SK-N-SH (cell line): ENCODE measurements at regions not wholly inside any gene's neighbourhood (a gene's known extent, or its start where the extent isn't known, plus 50 kb on each side); places are given as distances from the start of the nearest gene placed in this dataset.
A peak's percentile ranks its signal among the peaks of the same experiment; 100 is the strongest.

Experiments
- CTCF ChIA-PET: fragments of 300-600, 350-600 bp; formaldehyde crosslinking; extraction: SDS; loops from one replicate; lab custom pipeline; 2021; lab: Yijun Ruan, JAX
- POLR2A ChIA-PET: fragments of 350-600 bp; sonication (Branson Sonifier 250); formaldehyde crosslinking; extraction: SDS; loops from one replicate; lab custom pipeline; 2020; ENCODE audit warnings: antibody characterized with exemption, inconsistent platforms; lab: Yijun Ruan, JAX
- DNase-seq: peaks from one replicate; pipeline ENCODE4 v3.0.0; 2012
- H2AFZ ChIP-seq: fragments of 200-600 bp; sonication (generic); 2 replicates; pipeline ENCODE4 v1.8.1; 2016; ENCODE audit warnings: antibody characterized with exemption, mild to moderate bottlenecking, low read depth
- H3F3A ChIP-seq: fragments of 200-600 bp; sonication (generic); replicated peaks from 2 replicates; pipeline ENCODE3; 2016; ENCODE audit warnings: antibody characterized with exemption, mild to moderate bottlenecking; ENCODE audit not compliant: insufficient read depth
- H3K27ac ChIP-seq, 2 experiments: fragments of 200-500 bp in 1 of 2; fragments of 200-600 bp in 1 of 2; sonication (Bioruptor generic) in 1 of 2; sonication (generic), shearing (Covaris generic) in 1 of 2; 2 replicates each; pipeline versions ENCODE4 v1.5.1 to v1.6.1; 2014 to 2016; ENCODE audit warnings: low read depth in 2 of 2, inconsistent platforms in 1 of 2, low read length in 1 of 2, mild to moderate bottlenecking in 1 of 2, mixed read lengths in 1 of 2
- H3K27me3 ChIP-seq: fragments of 200-600 bp; sonication (generic), shearing (Covaris generic); 2 replicates; pipeline ENCODE4 v1.6.1; 2016; ENCODE audit warnings: mixed run types; ENCODE audit not compliant: insufficient read depth
- H3K36me3 ChIP-seq, 2 experiments: fragments of 200-500 bp in 1 of 2; fragments of 200-600 bp in 1 of 2; sonication (Bioruptor generic) in 1 of 2; sonication (generic) in 1 of 2; replicated peaks in 1 of 2; 2 replicates each; pipeline versions ENCODE3 to v1.5.1; 2014 to 2016; ENCODE audit warnings: low read length in 1 of 2, mild to moderate bottlenecking in 1 of 2; ENCODE audit not compliant: insufficient read depth in 2 of 2, control insufficient read depth in 1 of 2
- H3K4me1 ChIP-seq, 2 experiments: fragments of 200-500 bp in 1 of 2; fragments of 200-600 bp in 1 of 2; sonication (Bioruptor generic) in 1 of 2; sonication (generic), shearing (Covaris generic) in 1 of 2; 2 replicates each; pipeline versions ENCODE4 v1.5.1 to v1.6.1; 2014 to 2016; ENCODE audit warnings: low read depth in 1 of 2, low read length in 1 of 2, mixed run types in 1 of 2; ENCODE audit not compliant: insufficient read depth in 2 of 2, control insufficient read depth in 1 of 2
- H3K4me2 ChIP-seq: fragments of 200-600 bp; sonication (generic), shearing (Covaris generic); 2 replicates; pipeline ENCODE4 v1.6.1; 2017; ENCODE audit warnings: mixed run types
- H3K4me3 ChIP-seq, 2 experiments: fragments of 200-500 bp in 1 of 2; fragments of 200-600 bp in 1 of 2; sonication (Bioruptor generic) in 1 of 2; sonication (generic), shearing (Covaris generic) in 1 of 2; 2 replicates each; pipeline versions ENCODE4 v1.5.1 to v1.8.1; 2014 to 2016; ENCODE audit warnings: low read depth in 2 of 2, inconsistent platforms in 1 of 2, low read length in 1 of 2, mild to moderate bottlenecking in 1 of 2, mixed read lengths in 1 of 2, moderate library complexity in 1 of 2
- H3K79me2 ChIP-seq: fragments of 200-600 bp; sonication (generic); 2 replicates; pipeline ENCODE4 v1.8.1; 2017; ENCODE audit warnings: mild to moderate bottlenecking; ENCODE audit not compliant: insufficient read depth
- H3K9ac ChIP-seq: fragments of 200-600 bp; sonication (generic); 2 replicates; pipeline ENCODE4 v1.6.1; 2017; ENCODE audit warnings: mixed run types
- H3K9me2 ChIP-seq: fragments of 200-600 bp; sonication (generic); 2 replicates; pipeline ENCODE4 v1.6.1; 2017; ENCODE audit warnings: mixed run types
- H3K9me3 ChIP-seq: fragments of 200-600 bp; sonication (generic); 2 replicates; pipeline ENCODE4 v1.6.1; 2017; ENCODE audit warnings: mixed run types, mild to moderate bottlenecking, moderate library complexity
- H4K20me1 ChIP-seq: fragments of 200-600 bp; sonication (generic); 2 replicates; pipeline ENCODE4 v1.6.1; 2017; ENCODE audit warnings: mild to moderate bottlenecking, mixed run types; ENCODE audit not compliant: insufficient read depth
- CHD2 ChIP-seq: fragments of 150-350 bp; IDR thresholded peaks from 2 replicates; pipeline ENCODE4 v1.6.1; 2018; ENCODE audit warnings: low read length; ENCODE audit not compliant: partially characterized antibody
- ELF1 ChIP-seq: IDR thresholded peaks from 2 replicates; pipeline ENCODE4 v1.4.0; 2012
- EP300 ChIP-seq, 2 experiments: IDR thresholded peaks; 2 replicates each; pipeline versions ENCODE4 v1.4.0 to v1.6.1; 2012; ENCODE audit warnings: borderline replicate concordance in 1 of 2, low read depth in 1 of 2, low read length in 1 of 2
- FOSL2 ChIP-seq: IDR thresholded peaks from 2 replicates; pipeline ENCODE4 v1.4.0; 2012; ENCODE audit warnings: low read depth, mild to moderate bottlenecking, moderate library complexity, borderline replicate concordance
- FOXJ3 ChIP-seq: sonication (generic); formaldehyde crosslinking; IDR thresholded peaks from 2 replicates; pipeline ENCODE4 v1.5.1; 2020; ENCODE audit warnings: mild to moderate bottlenecking, missing genetic modification reagents
- IRF3 ChIP-seq: fragments of 150-350 bp; IDR thresholded peaks from 2 replicates; pipeline ENCODE4 v1.6.1; 2016; ENCODE audit warnings: mild to moderate bottlenecking, low read depth, low read length
- JUND ChIP-seq: IDR thresholded peaks from 2 replicates; pipeline ENCODE4 v1.4.0; 2012
- MEF2A ChIP-seq: IDR thresholded peaks from 2 replicates; pipeline ENCODE4 v1.4.0; 2012; ENCODE audit warnings: low read depth, borderline replicate concordance
- MXI1 ChIP-seq: IDR thresholded peaks from 2 replicates; pipeline ENCODE4 v1.6.1; 2012; ENCODE audit warnings: mild to moderate bottlenecking, low read depth, low read length, improper control_type of control experiment
- NFIC ChIP-seq: IDR thresholded peaks from 2 replicates; pipeline ENCODE4 v1.4.0; 2012; ENCODE audit warnings: borderline replicate concordance
- NRF1 ChIP-seq: IDR thresholded peaks from 2 replicates; pipeline ENCODE4 v1.6.1; 2012; ENCODE audit warnings: low read depth, mild to moderate bottlenecking, low read length
- POLR2AphosphoS5 ChIP-seq: IDR thresholded peaks from 2 replicates; pipeline ENCODE4 v1.6.1; 2012; ENCODE audit warnings: low read depth, low read length
- RAD21 ChIP-seq: IDR thresholded peaks from 2 replicates; pipeline ENCODE4 v1.6.1; 2012; ENCODE audit warnings: mild to moderate bottlenecking, low read length
- RFX5 ChIP-seq: IDR thresholded peaks from 2 replicates; pipeline ENCODE4 v1.6.1; 2012; ENCODE audit warnings: mild to moderate bottlenecking, improper control_type of control experiment, low read length
- RXRA ChIP-seq: IDR thresholded peaks from 2 replicates; pipeline ENCODE4 v1.4.0; 2012; ENCODE audit warnings: low read depth, mild to moderate bottlenecking, borderline replicate concordance
- SIN3A ChIP-seq: IDR thresholded peaks from 2 replicates; pipeline ENCODE4 v1.6.1; 2012; ENCODE audit warnings: low read depth, mild to moderate bottlenecking, low read length, moderate library complexity, borderline replicate concordance
- SMC3 ChIP-seq: IDR thresholded peaks from 2 replicates; pipeline ENCODE4 v1.6.1; 2012; ENCODE audit warnings: low read depth, low read length, improper control_type of control experiment
- TCF12 ChIP-seq: IDR thresholded peaks from 2 replicates; pipeline ENCODE4 v1.4.0; 2012
- TEAD4 ChIP-seq: IDR thresholded peaks from 2 replicates; pipeline ENCODE4 v1.4.0; 2012; ENCODE audit warnings: mild to moderate bottlenecking, borderline replicate concordance; ENCODE audit not compliant: insufficient read depth
- YY1 ChIP-seq: IDR thresholded peaks from 2 replicates; pipeline ENCODE4 v1.4.0; 2012; ENCODE audit warnings: low read depth, mild to moderate bottlenecking
- ZBTB33 ChIP-seq: IDR thresholded peaks from 2 replicates; pipeline ENCODE4 v1.4.0; 2012; ENCODE audit warnings: low read depth, borderline replicate concordance
- WGBS: methylation state at CpG from one replicate; pipeline ENCODE4 v1.1.6; 2017; ENCODE audit warnings: low lambda C conversion rate; 5-methylcytosine and 5-hydroxymethylcytosine counted together
- TF ChIP-seq, protein P1 (sequence below): fragments of 150-350 bp; IDR thresholded peaks from 2 replicates; pipeline ENCODE4 v1.6.1; 2017; ENCODE audit warnings: antibody characterized with exemption, low read length, low read depth, borderline replicate concordance
- TF ChIP-seq, protein P2 (sequence below): IDR thresholded peaks from 2 replicates; pipeline ENCODE4 v1.4.0; 2012; ENCODE audit warnings: low read depth
- TF ChIP-seq, protein P3 (sequence below): IDR thresholded peaks from 2 replicates; pipeline ENCODE4 v1.4.0; 2012; ENCODE audit warnings: low read depth, borderline replicate concordance

GRCh38 chrX:97898798-97899197, 1015.1 kb downstream of the RPA4 start:
- Histone ChIP-seq H3K9me2 (no peaks in the 10 kb centered on the region), H3K27ac (no peak overlapping the region), H3K9me3 (no peaks in the 10 kb centered on the region), H3K4me1 (0 out of 4 replicates have a peak, but pooled peaks cover 0 to 5% of the 10 kb centered on the region in 2 experiments), H3K79me2 (no peaks in the 10 kb centered on the region), H4K20me1 (no peaks in the 10 kb centered on the region), H3K9ac (peak overlapping the region; percentile 18; the same call in 1 of the 2 replicates), H3K27me3 (no peaks in the 10 kb centered on the region), H3K4me2 (no peak overlapping the region; the same call in 1 of the 2 replicates), H3K4me3 (no peak overlapping the region), H3K36me3 (no peaks in the 10 kb centered on the region), H3F3A (peaks cover 8% of the 10 kb centered on the region), H2AFZ (peak overlapping the region; percentile 47; the same call in 1 of the 2 replicates)
- CTCF ChIA-PET: no interaction called here
- no peak for DNase-seq
- TF ChIP-seq TEAD4: no peak
- TF ChIP-seq NRF1: no peak
- no peak for TF ChIP-seq TCF12
- no peak for TF ChIP-seq CHD2
- TF ChIP-seq FOSL2: no peak
- TF ChIP-seq, protein P1, sequence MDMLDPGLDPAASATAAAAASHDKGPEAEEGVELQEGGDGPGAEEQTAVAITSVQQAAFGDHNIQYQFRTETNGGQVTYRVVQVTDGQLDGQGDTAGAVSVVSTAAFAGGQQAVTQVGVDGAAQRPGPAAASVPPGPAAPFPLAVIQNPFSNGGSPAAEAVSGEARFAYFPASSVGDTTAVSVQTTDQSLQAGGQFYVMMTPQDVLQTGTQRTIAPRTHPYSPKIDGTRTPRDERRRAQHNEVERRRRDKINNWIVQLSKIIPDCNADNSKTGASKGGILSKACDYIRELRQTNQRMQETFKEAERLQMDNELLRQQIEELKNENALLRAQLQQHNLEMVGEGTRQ: no peak
- no peak for TF ChIP-seq MXI1
- TF ChIP-seq SMC3: no peak
- TF ChIP-seq JUND: no peak
- TF ChIP-seq ELF1: no peak
- TF ChIP-seq, protein P2, sequence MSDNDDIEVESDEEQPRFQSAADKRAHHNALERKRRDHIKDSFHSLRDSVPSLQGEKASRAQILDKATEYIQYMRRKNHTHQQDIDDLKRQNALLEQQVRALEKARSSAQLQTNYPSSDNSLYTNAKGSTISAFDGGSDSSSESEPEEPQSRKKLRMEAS: no peak
- TF ChIP-seq SIN3A: no peak
- TF ChIP-seq EP300 (IDR thresholded peaks at IDR 0.05; ENCODE audit: borderline replicate concordance in 1 of 2, low read depth in 1 of 2, low read length in 1 of 2): no peak
- POLR2A ChIA-PET: no interaction called here
- WGBS: 21% methylated on average over 2 of the region's 2 CpGs

DNA sequence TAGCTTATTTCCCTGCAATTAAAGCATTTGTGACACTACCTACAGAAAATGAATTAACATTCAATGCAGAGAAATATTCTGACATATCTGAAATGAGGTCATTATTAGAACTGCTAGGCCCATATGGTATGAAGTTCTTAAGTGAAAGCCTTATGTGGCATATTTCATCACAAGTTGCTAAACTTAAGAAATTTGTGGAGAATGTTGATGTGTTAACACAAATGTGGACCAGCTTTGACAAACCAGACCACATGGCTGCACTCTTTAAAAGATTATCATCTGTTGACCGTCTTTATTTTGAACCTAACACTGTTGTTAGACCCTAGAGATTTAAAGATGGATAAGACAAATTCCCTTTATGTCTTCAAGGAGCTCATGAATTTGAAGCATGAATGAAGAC, 1024.1 kb downstream of the RPA4 start:
- no peaks in the 10 kb centered on the region for H3K79me2 ChIP-seq
- no peak overlapping the region for H3K9ac ChIP-seq
- H3K27ac ChIP-seq: no peak overlapping the region
- no peak for TF ChIP-seq TEAD4
- no peak for TF ChIP-seq FOXJ3
- TF ChIP-seq SIN3A: no peak
- TF ChIP-seq MEF2A: no peak
- no peak for TF ChIP-seq YY1
- TF ChIP-seq EP300 (IDR thresholded peaks at IDR 0.05; ENCODE audit: borderline replicate concordance in 1 of 2, low read depth in 1 of 2, low read length in 1 of 2): no peak
- TF ChIP-seq JUND: no peak
- TF ChIP-seq TCF12: no peak
- TF ChIP-seq ZBTB33: no peak
- no peak for TF ChIP-seq MXI1
- TF ChIP-seq RFX5: no peak
- TF ChIP-seq, protein P3, sequence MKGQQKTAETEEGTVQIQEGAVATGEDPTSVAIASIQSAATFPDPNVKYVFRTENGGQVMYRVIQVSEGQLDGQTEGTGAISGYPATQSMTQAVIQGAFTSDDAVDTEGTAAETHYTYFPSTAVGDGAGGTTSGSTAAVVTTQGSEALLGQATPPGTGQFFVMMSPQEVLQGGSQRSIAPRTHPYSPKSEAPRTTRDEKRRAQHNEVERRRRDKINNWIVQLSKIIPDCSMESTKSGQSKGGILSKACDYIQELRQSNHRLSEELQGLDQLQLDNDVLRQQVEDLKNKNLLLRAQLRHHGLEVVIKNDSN: no peak
- TF ChIP-seq RAD21: no peak
- no peak for TF ChIP-seq POLR2AphosphoS5
- TF ChIP-seq NFIC: no peak
- TF ChIP-seq RXRA: no peak
- no peak for TF ChIP-seq IRF3
- TF ChIP-seq, all 33 proteins: peak for 0
- no peak overlapping the region for H2AFZ ChIP-seq
- H3K4me1 ChIP-seq: no peaks in the 10 kb centered on the region
- H3K4me3 ChIP-seq: no peak overlapping the region
- H3K4me2 ChIP-seq: no peak overlapping the region
- no peaks in the 10 kb centered on the region for H3K9me2 ChIP-seq
- no peaks in the 10 kb centered on the region for H3K9me3 ChIP-seq
- no peak for DNase-seq
- H3K36me3 ChIP-seq: no peaks in the 10 kb centered on the region
- POLR2A ChIA-PET: no interaction called here
- H4K20me1 ChIP-seq: no peaks in the 10 kb centered on the region
- H3K27me3 ChIP-seq: no peaks in the 10 kb centered on the region
- H3F3A ChIP-seq: no peaks in the 10 kb centered on the region
- CTCF ChIA-PET: interaction anchor here (0.6 kb wide), 1 partner anchor 24 kb away, joined by 3 read pairs; no protein-coding TSS in a partner anchor
- WGBS: 14% methylated on average over 1 of the region's 1 CpG
